ENCODE measurements at regions not wholly inside any gene's neighbourhood (a gene's known extent, or its start where the extent isn't known, plus 50 kb on each side); places are given as distances from the start of the nearest gene placed in this dataset.

DNA sequence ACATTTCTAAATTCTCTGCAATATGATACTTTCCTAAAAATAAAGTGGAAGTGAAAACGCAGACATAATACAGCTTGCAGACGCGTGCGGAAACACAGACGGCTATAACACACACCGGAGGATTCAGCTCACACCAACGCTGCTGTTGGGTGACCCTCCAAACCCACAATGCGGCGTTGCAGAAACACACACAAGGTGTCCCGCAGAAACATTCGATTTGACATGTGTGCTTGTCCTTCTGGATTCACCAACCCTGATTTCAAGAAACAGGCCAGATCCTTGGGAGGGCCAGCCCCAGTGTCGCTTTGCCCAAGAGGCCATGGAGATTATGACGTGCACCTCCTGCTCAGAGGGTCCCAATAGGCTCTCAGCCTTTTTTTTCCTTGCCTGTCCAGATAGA is 136.7 kb upstream of the TCERG1L start:
- TF ChIP-seq, protein P1, sequence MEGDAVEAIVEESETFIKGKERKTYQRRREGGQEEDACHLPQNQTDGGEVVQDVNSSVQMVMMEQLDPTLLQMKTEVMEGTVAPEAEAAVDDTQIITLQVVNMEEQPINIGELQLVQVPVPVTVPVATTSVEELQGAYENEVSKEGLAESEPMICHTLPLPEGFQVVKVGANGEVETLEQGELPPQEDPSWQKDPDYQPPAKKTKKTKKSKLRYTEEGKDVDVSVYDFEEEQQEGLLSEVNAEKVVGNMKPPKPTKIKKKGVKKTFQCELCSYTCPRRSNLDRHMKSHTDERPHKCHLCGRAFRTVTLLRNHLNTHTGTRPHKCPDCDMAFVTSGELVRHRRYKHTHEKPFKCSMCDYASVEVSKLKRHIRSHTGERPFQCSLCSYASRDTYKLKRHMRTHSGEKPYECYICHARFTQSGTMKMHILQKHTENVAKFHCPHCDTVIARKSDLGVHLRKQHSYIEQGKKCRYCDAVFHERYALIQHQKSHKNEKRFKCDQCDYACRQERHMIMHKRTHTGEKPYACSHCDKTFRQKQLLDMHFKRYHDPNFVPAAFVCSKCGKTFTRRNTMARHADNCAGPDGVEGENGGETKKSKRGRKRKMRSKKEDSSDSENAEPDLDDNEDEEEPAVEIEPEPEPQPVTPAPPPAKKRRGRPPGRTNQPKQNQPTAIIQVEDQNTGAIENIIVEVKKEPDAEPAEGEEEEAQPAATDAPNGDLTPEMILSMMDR (IDR thresholded peaks at IDR 0.05) = no peak
- TF ChIP-seq JUN (IDR thresholded peaks at IDR 0.05) = no peak
